ENCODE measurements at regions not wholly inside any gene's neighbourhood (a gene's known extent, or its start where the extent isn't known, plus 50 kb on each side); places are given as distances from the start of the nearest gene placed in this dataset.

- Mint-ChIP-seq H3K4me1 (ENCODE audit: insufficient read depth, unreplicated experiment) (no peaks in the 10 kb centered on the region), H3K4me3 (ENCODE audit: unreplicated experiment) (no peak overlapping the region), H3K27ac (ENCODE audit: low read depth, unreplicated experiment) (no peak overlapping the region), H3K9me3 (ENCODE audit: unreplicated experiment) (no peaks in the 10 kb centered on the region), H3K27me3 (ENCODE audit: insufficient read depth, unreplicated experiment) (no peaks in the 10 kb centered on the region), H3K36me3 (ENCODE audit: insufficient read depth, unreplicated experiment) (no peaks in the 10 kb centered on the region)
- CTCF ChIA-PET = no interaction called here
- DNase-seq (ENCODE audit: unreplicated experiment) = no peak
- POLR2A ChIA-PET = no interaction called here
- no TSS peak for BruUV-seq (replicated peaks)
- intact Hi-C loops (cut with micrococcal nuclease) = no loop called here
- no peak for TF ChIP-seq CTCF (IDR thresholded peaks at IDR 0.05; ENCODE audit: unreplicated experiment)
Observed at GRCh38 chr16:75971334-75971733, 245.0 kb upstream of the CPHXL start.

GRCh38 chr16:75983296-75983695 is 257.0 kb upstream of the CPHXL start:
- Mint-ChIP-seq H3K27ac (ENCODE audit: low read depth, unreplicated experiment) (no peak overlapping the region), H3K4me3 (ENCODE audit: unreplicated experiment) (no peak overlapping the region), H3K9me3 (ENCODE audit: unreplicated experiment) (no peaks in the 10 kb centered on the region), H3K36me3 (ENCODE audit: insufficient read depth, unreplicated experiment) (no peaks in the 10 kb centered on the region), H3K27me3 (ENCODE audit: insufficient read depth, unreplicated experiment) (no peaks in the 10 kb centered on the region), H3K4me1 (ENCODE audit: insufficient read depth, unreplicated experiment) (no peaks in the 10 kb centered on the region)
- BruUV-seq (replicated peaks) = no TSS peak
- POLR2A ChIA-PET = no interaction called here
- TF ChIP-seq CTCF (IDR thresholded peaks at IDR 0.05; ENCODE audit: unreplicated experiment) = no peak
- intact Hi-C loops (cut with micrococcal nuclease) = no loop called here
- DNase-seq (ENCODE audit: unreplicated experiment) = no peak
- CTCF ChIA-PET = interaction anchor here (0.7 kb wide), 1 partner anchor 1188 kb away, joined by 3 read pairs; no protein-coding TSS in a partner anchor

GRCh38 chr16:75983741-75984381 is 257.6 kb upstream of the CPHXL start:
- intact Hi-C loops (cut with micrococcal nuclease) = no loop called here
- BruUV-seq (replicated peaks) = no TSS peak
- POLR2A ChIA-PET = no interaction called here

GRCh38 chr16:75987323-75987722 is 261.0 kb upstream of the CPHXL start:
- TF ChIP-seq CTCF (IDR thresholded peaks at IDR 0.05; ENCODE audit: unreplicated experiment) = no peak
- H3K27me3 Mint-ChIP-seq (ENCODE audit: insufficient read depth, unreplicated experiment) = no peaks in the 10 kb centered on the region
- BruUV-seq (replicated peaks) = no TSS peak
- no peak for DNase-seq (ENCODE audit: unreplicated experiment)
- no peak overlapping the region for H3K4me3 Mint-ChIP-seq (ENCODE audit: unreplicated experiment)
- no peaks in the 10 kb centered on the region for H3K9me3 Mint-ChIP-seq (ENCODE audit: unreplicated experiment)
- no peak overlapping the region for H3K27ac Mint-ChIP-seq (ENCODE audit: low read depth, unreplicated experiment)
- H3K4me1 Mint-ChIP-seq (ENCODE audit: insufficient read depth, unreplicated experiment) = no peaks in the 10 kb centered on the region
- no peaks in the 10 kb centered on the region for H3K36me3 Mint-ChIP-seq (ENCODE audit: insufficient read depth, unreplicated experiment)
- POLR2A ChIA-PET = no interaction called here
- intact Hi-C loops (cut with micrococcal nuclease) = no loop called here
- CTCF ChIA-PET = interaction anchor here (1.0 kb wide), 1 partner anchor 34 kb away, joined by 4 read pairs; no protein-coding TSS in a partner anchor

More at GRCh38 chr16:75983741-75984381, 257.6 kb upstream of the CPHXL start:
- DNase-seq (ENCODE audit: unreplicated experiment) = no peak
- Mint-ChIP-seq H3K27ac (ENCODE audit: low read depth, unreplicated experiment) (no peak overlapping the region), H3K4me3 (ENCODE audit: unreplicated experiment) (no peak overlapping the region), H3K9me3 (ENCODE audit: unreplicated experiment) (no peaks in the 10 kb centered on the region), H3K4me1 (ENCODE audit: insufficient read depth, unreplicated experiment) (no peaks in the 10 kb centered on the region), H3K27me3 (ENCODE audit: insufficient read depth, unreplicated experiment) (no peaks in the 10 kb centered on the region), H3K36me3 (ENCODE audit: insufficient read depth, unreplicated experiment) (no peaks in the 10 kb centered on the region)
- no peak for TF ChIP-seq CTCF (IDR thresholded peaks at IDR 0.05; ENCODE audit: unreplicated experiment)
- CTCF ChIA-PET = interaction anchor here (0.7 kb wide), 1 partner anchor 1188 kb away, joined by 3 read pairs; no protein-coding TSS in a partner anchor
